Limb (tissue), 2 donors: ENCODE measurements at regions not wholly inside any gene's neighbourhood (a gene's known extent, or its start where the extent isn't known, plus 50 kb on each side); places are given as distances from the start of the nearest gene placed in this dataset.

Experiments
- DNase-seq, 2 donors: peaks; one replicate each; pipeline ENCODE4 v3.0.0-alpha.2; 2016; ENCODE audit errors: extremely low spot score in 2 of 2

- DNase-seq: no peak
Observed at GRCh38 chr13:48888613-48889012, 87.1 kb upstream of the FNDC3A start.

GRCh38 chr13:48890391-48890790, 85.3 kb upstream of the FNDC3A start:
- DNase-seq: no peak

- no peak for DNase-seq
Observed at GRCh38 chr13:48891586-48891985, 84.1 kb upstream of the FNDC3A start.

- no peak for DNase-seq
Observed at GRCh38 chr13:48892053-48892687, 83.5 kb upstream of the FNDC3A start.

GRCh38 chr13:48892688-48893075, 83.0 kb upstream of the FNDC3A start:
- no peak for DNase-seq

GRCh38 chr13:48896312-48896711, 79.4 kb upstream of the FNDC3A start:
- DNase-seq: no peak

GRCh38 chr13:48901781-48902180, 73.9 kb upstream of the FNDC3A start:
- DNase-seq: no peak

- DNase-seq: no peak
Observed at GRCh38 chr13:48902368-48902767, 73.3 kb upstream of the FNDC3A start.

- no peak for DNase-seq
Observed at GRCh38 chr13:48904668-48905290, 70.9 kb upstream of the FNDC3A start.

GRCh38 chr13:48906200-48906599, 69.5 kb upstream of the FNDC3A start:
- DNase-seq: no peak

- no peak for DNase-seq
Observed at GRCh38 chr13:48908381-48909055, 67.2 kb upstream of the FNDC3A start.

- DNase-seq: no peak
Observed at GRCh38 chr13:48909056-48909389, 66.7 kb upstream of the FNDC3A start.

- DNase-seq: no peak
Observed at GRCh38 chr13:48910686-48911085, 65.0 kb upstream of the FNDC3A start.

GRCh38 chr13:48919751-48920150, 56.0 kb upstream of the FNDC3A start:
- DNase-seq: no peak

GRCh38 chr13:48920730-48921129, 55.0 kb upstream of the FNDC3A start:
- DNase-seq: no peak

GRCh38 chr13:48923376-48923775, 52.3 kb upstream of the FNDC3A start:
- no peak for DNase-seq

GRCh38 chr13:48925001-48925400, 50.7 kb upstream of the FNDC3A start:
- no peak for DNase-seq
